T-helper 1 cell treated with Interleukin-12 subunit alpha and Interleukin-12 subunit beta and Interleukin-4 antibody, amounts not matched to agents 30 μg/mL and 1 μg/mL, for 36 hours (primary cell): ENCODE measurements at regions not wholly inside any gene's neighbourhood (a gene's known extent, or its start where the extent isn't known, plus 50 kb on each side); places are given as distances from the start of the nearest gene placed in this dataset.

Source experiments
- H3K27ac Mint-ChIP-seq: one replicate; pipeline ENCODE4 v1.8.0; 2021; ENCODE audit warnings: mild to moderate bottlenecking, mixed read lengths
- H3K27me3 Mint-ChIP-seq: one replicate; pipeline ENCODE4 v1.8.0; 2021; ENCODE audit warnings: low read depth, mixed read lengths
- H3K36me3 Mint-ChIP-seq: one replicate; pipeline ENCODE4 v1.8.0; 2021; ENCODE audit warnings: low read depth, mixed read lengths
- H3K4me1 Mint-ChIP-seq: one replicate; pipeline ENCODE4 v1.8.0; 2021; ENCODE audit warnings: low read depth, mixed read lengths
- H3K4me3 Mint-ChIP-seq: one replicate; pipeline ENCODE4 v1.8.0; 2021; ENCODE audit warnings: mild to moderate bottlenecking, moderate library complexity, mixed read lengths
- H3K9me3 Mint-ChIP-seq: one replicate; pipeline ENCODE4 v1.8.0; 2021; ENCODE audit warnings: mixed read lengths

GRCh38 chr15:29433507-29434248 lies 164.1 kb upstream of the NSMCE3 start:
- no peaks in the 10 kb centered on the region for H3K9me3 Mint-ChIP-seq
- H3K4me3 Mint-ChIP-seq, result no peak overlapping the region
- H3K27ac Mint-ChIP-seq, result no peak overlapping the region
- no peaks in the 10 kb centered on the region for H3K27me3 Mint-ChIP-seq
- no peaks in the 10 kb centered on the region for H3K36me3 Mint-ChIP-seq
- no peaks in the 10 kb centered on the region for H3K4me1 Mint-ChIP-seq

DNA sequence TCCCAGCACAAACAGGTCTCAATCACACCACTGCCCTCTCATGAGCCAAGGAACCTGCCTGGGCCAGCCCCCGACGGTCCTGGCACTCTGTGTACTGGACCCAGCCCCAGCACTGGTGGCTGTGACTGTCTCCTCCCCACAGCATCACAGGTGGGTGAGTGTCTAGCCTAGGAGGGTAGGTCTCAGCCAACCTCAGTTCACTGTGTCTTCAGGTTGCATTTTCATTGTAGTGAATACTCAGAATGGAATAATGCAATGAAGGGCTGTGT lies 163.4 kb upstream of the NSMCE3 start:
- no peaks in the 10 kb centered on the region for H3K4me1 Mint-ChIP-seq
- no peak overlapping the region for H3K27ac Mint-ChIP-seq
- H3K4me3 Mint-ChIP-seq, result no peak overlapping the region
- no peaks in the 10 kb centered on the region for H3K36me3 Mint-ChIP-seq
- no peaks in the 10 kb centered on the region for H3K27me3 Mint-ChIP-seq
- H3K9me3 Mint-ChIP-seq, result no peaks in the 10 kb centered on the region

- no peaks in the 10 kb centered on the region for H3K9me3 Mint-ChIP-seq
- H3K27ac Mint-ChIP-seq, result no peak overlapping the region
- no peaks in the 10 kb centered on the region for H3K4me1 Mint-ChIP-seq
- H3K27me3 Mint-ChIP-seq, result no peaks in the 10 kb centered on the region
- no peaks in the 10 kb centered on the region for H3K36me3 Mint-ChIP-seq
- no peak overlapping the region for H3K4me3 Mint-ChIP-seq
These were observed 162.8 kb upstream of the NSMCE3 start for GRCh38 chr15:29432191-29433049.

DNA sequence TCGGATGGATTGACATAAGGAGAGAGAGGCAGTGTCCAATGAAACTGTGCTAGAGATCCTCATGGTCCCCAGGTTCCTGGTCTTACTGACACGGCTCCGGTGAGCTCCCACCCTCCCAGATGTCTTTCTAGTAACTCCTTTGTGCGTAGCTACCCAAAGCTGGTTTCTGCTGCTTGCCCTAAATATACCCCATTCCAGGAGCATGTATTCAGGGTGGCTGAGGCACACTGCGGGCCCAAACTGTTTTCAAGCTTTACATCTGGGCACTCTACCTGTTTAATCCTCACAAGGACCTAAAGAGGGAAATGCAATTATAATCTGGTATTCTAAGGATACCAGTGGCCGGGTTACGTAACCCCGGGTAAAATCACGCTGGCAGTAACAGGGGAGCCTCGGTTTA lies 161.2 kb upstream of the NSMCE3 start:
- no peaks in the 10 kb centered on the region for H3K9me3 Mint-ChIP-seq
- H3K27me3 Mint-ChIP-seq, result no peaks in the 10 kb centered on the region
- no peaks in the 10 kb centered on the region for H3K4me1 Mint-ChIP-seq
- no peak overlapping the region for H3K27ac Mint-ChIP-seq
- no peak overlapping the region for H3K4me3 Mint-ChIP-seq
- H3K36me3 Mint-ChIP-seq, result no peaks in the 10 kb centered on the region

- H3K27me3 Mint-ChIP-seq, result no peaks in the 10 kb centered on the region
- H3K27ac Mint-ChIP-seq, result no peak overlapping the region
- no peak overlapping the region for H3K4me3 Mint-ChIP-seq
- no peaks in the 10 kb centered on the region for H3K4me1 Mint-ChIP-seq
- H3K9me3 Mint-ChIP-seq, result no peaks in the 10 kb centered on the region
- no peaks in the 10 kb centered on the region for H3K36me3 Mint-ChIP-seq
These were observed 160.5 kb upstream of the NSMCE3 start for GRCh38 chr15:29430124-29430523.

DNA sequence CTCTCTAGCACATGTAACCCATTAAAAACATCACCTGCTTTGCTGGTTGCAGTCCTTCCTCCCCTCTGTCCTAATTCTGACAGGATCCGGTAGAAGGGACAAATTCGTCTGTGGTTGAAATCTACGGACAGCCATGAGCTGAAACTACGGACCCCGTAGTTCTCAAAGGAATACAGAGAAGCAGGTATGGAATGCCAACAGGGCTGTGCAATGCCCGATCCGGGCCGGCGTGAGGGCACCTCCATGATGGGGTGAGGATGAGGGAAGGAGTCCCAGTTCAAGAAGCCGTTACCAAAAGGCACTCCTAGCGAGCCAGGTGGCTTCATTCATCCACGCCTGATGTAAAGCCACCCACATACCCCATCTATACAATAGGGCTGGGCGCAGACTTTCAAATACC lies 160.0 kb upstream of the NSMCE3 start:
- H3K9me3 Mint-ChIP-seq, result no peaks in the 10 kb centered on the region

DNA sequence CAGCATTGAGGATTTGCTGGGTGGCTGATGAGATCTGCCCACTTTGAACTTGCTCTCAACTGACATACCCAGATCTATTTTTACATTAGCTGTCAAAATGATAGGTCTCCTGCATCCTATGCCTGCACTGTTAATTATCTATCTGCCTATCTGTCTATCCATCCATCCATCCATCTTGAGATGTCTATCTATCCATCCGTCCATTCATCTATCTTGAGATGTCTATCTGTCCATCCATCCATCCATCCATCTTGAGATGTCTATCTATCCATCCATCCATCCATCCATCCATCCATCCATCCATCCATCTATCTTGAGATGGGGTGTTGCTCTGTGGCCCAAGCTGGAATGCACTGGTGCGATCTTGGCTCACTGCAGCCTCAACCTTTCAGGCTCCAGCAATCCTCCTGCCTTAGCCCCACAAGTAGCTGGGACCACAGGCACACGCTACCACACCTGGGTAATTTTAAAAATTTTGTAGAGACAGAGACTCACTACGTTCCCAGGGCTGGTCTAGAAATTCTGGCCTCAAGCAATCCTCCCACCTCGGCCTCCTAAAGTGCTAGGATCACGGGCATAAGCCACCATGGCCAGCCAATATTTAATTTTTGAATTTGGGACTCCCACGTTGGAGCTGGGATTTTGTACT lies 159.4 kb upstream of the NSMCE3 start:
- Mint-ChIP-seq H3K27me3 (no peaks in the 10 kb centered on the region), H3K36me3 (no peaks in the 10 kb centered on the region), H3K4me1 (no peaks in the 10 kb centered on the region), H3K27ac (no peak overlapping the region), H3K4me3 (no peak overlapping the region), H3K9me3 (no peaks in the 10 kb centered on the region)

More for the DNA sequence above, 160.0 kb upstream of the NSMCE3 start:
- H3K36me3 Mint-ChIP-seq, result no peaks in the 10 kb centered on the region
- H3K4me1 Mint-ChIP-seq, result no peaks in the 10 kb centered on the region
- H3K27ac Mint-ChIP-seq, result no peak overlapping the region
- H3K4me3 Mint-ChIP-seq, result no peak overlapping the region
- H3K27me3 Mint-ChIP-seq, result no peaks in the 10 kb centered on the region

- no peaks in the 10 kb centered on the region for H3K9me3 Mint-ChIP-seq
- H3K4me1 Mint-ChIP-seq, result no peaks in the 10 kb centered on the region
- no peak overlapping the region for H3K4me3 Mint-ChIP-seq
- no peaks in the 10 kb centered on the region for H3K27me3 Mint-ChIP-seq
- H3K36me3 Mint-ChIP-seq, result no peaks in the 10 kb centered on the region
- no peak overlapping the region for H3K27ac Mint-ChIP-seq
These were observed 156.2 kb upstream of the NSMCE3 start for GRCh38 chr15:29425864-29426263.

- H3K4me3 Mint-ChIP-seq, result no peak overlapping the region
- H3K27ac Mint-ChIP-seq, result no peak overlapping the region
- no peaks in the 10 kb centered on the region for H3K4me1 Mint-ChIP-seq
- H3K9me3 Mint-ChIP-seq, result no peaks in the 10 kb centered on the region
- H3K36me3 Mint-ChIP-seq, result no peaks in the 10 kb centered on the region
- no peaks in the 10 kb centered on the region for H3K27me3 Mint-ChIP-seq
These were observed 154.5 kb upstream of the NSMCE3 start for GRCh38 chr15:29424118-29424517.

- Mint-ChIP-seq H3K4me1 (no peaks in the 10 kb centered on the region), H3K9me3 (no peaks in the 10 kb centered on the region), H3K27me3 (no peaks in the 10 kb centered on the region), H3K27ac (no peak overlapping the region), H3K36me3 (no peaks in the 10 kb centered on the region), H3K4me3 (no peak overlapping the region)
These were observed 153.0 kb upstream of the NSMCE3 start for GRCh38 chr15:29422606-29423005.

GRCh38 chr15:29420188-29420587 lies 150.6 kb upstream of the NSMCE3 start:
- H3K27me3 Mint-ChIP-seq, result no peaks in the 10 kb centered on the region

DNA sequence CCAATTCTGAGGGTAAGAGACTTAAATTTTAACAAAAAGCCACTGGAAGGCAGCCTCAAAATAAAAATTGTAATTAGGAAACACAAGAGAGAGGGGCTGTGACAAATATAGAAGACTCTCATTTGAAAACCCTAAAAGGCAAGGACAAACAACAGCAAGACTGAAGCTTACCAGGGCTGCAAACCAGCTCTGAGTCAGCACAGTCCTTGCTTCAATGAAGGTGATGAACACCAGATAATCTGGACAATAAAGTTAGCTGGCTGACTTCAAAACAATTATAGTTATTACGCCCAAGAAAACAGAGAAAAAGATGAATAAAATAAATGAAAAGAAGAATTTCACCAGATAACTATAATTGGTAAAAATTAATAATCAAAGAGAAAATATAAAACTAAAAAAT lies 149.3 kb upstream of the NSMCE3 start:
- H3K4me1 Mint-ChIP-seq, result no peaks in the 10 kb centered on the region
- H3K4me3 Mint-ChIP-seq, result no peak overlapping the region
- H3K27ac Mint-ChIP-seq, result no peak overlapping the region
- no peaks in the 10 kb centered on the region for H3K9me3 Mint-ChIP-seq
- H3K36me3 Mint-ChIP-seq, result no peaks in the 10 kb centered on the region
- H3K27me3 Mint-ChIP-seq, result no peaks in the 10 kb centered on the region

More at GRCh38 chr15:29420188-29420587, 150.6 kb upstream of the NSMCE3 start:
- no peaks in the 10 kb centered on the region for H3K4me1 Mint-ChIP-seq
- H3K4me3 Mint-ChIP-seq, result no peak overlapping the region
- no peaks in the 10 kb centered on the region for H3K9me3 Mint-ChIP-seq
- no peaks in the 10 kb centered on the region for H3K36me3 Mint-ChIP-seq
- H3K27ac Mint-ChIP-seq, result no peak overlapping the region

DNA sequence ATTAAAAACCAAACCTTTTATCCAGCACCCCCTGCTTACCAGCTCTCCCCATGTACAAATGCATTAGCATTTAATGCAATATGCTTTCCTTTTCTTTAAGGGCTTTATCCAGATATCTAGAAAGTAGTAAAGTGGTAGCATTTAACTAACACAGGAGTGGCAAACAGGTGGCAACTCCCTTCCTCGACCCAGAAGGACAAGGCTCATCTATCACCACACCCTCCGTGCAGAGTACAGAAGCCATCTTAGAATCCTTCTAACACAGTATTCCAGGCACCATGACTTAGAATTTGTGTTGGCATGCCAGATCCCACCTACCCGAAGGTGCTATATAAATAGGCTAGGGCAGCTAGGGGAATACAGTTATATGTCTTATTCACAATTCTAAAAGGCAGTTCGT lies 148.6 kb upstream of the NSMCE3 start:
- Mint-ChIP-seq H3K27ac (no peak overlapping the region), H3K36me3 (no peaks in the 10 kb centered on the region), H3K27me3 (peaks cover 4% of the 10 kb centered on the region), H3K4me3 (no peak overlapping the region), H3K9me3 (no peaks in the 10 kb centered on the region), H3K4me1 (no peaks in the 10 kb centered on the region)

- H3K27me3 Mint-ChIP-seq, result peaks cover 4% of the 10 kb centered on the region
- no peak overlapping the region for H3K4me3 Mint-ChIP-seq
- H3K4me1 Mint-ChIP-seq, result no peaks in the 10 kb centered on the region
- H3K9me3 Mint-ChIP-seq, result no peaks in the 10 kb centered on the region
- no peak overlapping the region for H3K27ac Mint-ChIP-seq
- no peaks in the 10 kb centered on the region for H3K36me3 Mint-ChIP-seq
These were observed 141.7 kb upstream of the NSMCE3 start for GRCh38 chr15:29411299-29411698.

DNA sequence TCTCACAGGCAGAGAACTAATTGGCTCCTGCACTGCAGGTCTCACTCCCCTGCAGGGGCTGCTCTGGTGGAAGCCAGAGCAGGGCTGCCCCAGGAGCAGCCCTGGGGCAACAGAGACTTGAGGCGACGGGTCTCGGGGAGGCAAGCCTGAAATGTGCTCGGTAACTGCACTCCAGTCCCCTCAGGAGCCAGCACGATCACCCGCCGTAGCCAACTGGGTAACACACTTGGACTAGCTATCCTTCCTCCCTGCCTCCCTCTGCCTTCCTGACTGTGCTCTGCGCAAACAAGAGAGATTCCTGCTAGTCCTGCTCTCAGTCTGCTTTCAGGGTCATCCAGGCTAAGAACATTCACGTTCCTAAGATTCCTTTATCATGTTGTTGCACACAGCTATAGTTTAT lies 140.7 kb upstream of the NSMCE3 start:
- Mint-ChIP-seq H3K9me3 (no peaks in the 10 kb centered on the region), H3K36me3 (no peaks in the 10 kb centered on the region), H3K4me3 (no peak overlapping the region), H3K27me3 (peaks cover 4% of the 10 kb centered on the region), H3K27ac (no peak overlapping the region), H3K4me1 (no peaks in the 10 kb centered on the region)
